ENCODE measurements at regions not wholly inside any gene's neighbourhood (a gene's known extent, or its start where the extent isn't known, plus 50 kb on each side); places are given as distances from the start of the nearest gene placed in this dataset.

- TF ChIP-seq, protein P1, sequence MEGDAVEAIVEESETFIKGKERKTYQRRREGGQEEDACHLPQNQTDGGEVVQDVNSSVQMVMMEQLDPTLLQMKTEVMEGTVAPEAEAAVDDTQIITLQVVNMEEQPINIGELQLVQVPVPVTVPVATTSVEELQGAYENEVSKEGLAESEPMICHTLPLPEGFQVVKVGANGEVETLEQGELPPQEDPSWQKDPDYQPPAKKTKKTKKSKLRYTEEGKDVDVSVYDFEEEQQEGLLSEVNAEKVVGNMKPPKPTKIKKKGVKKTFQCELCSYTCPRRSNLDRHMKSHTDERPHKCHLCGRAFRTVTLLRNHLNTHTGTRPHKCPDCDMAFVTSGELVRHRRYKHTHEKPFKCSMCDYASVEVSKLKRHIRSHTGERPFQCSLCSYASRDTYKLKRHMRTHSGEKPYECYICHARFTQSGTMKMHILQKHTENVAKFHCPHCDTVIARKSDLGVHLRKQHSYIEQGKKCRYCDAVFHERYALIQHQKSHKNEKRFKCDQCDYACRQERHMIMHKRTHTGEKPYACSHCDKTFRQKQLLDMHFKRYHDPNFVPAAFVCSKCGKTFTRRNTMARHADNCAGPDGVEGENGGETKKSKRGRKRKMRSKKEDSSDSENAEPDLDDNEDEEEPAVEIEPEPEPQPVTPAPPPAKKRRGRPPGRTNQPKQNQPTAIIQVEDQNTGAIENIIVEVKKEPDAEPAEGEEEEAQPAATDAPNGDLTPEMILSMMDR (IDR thresholded peaks at IDR 0.05), result no peak
- no peak for TF ChIP-seq POLR2A (IDR thresholded peaks at IDR 0.05)
Observed at GRCh38 chr10:2760736-2761135, 306.6 kb upstream of the PFKP start.
